Hepatocyte (in vitro differentiated cells): ENCODE measurements at regions not wholly inside any gene's neighbourhood (a gene's known extent, or its start where the extent isn't known, plus 50 kb on each side); places are given as distances from the start of the nearest gene placed in this dataset.

Source experiments
- EZH2 ChIP-seq: fragments of 200-600 bp; sonication (generic); IDR thresholded peaks from 2 replicates; pipeline ENCODE4 v1.6.1; 2016; ENCODE audit warnings: antibody characterized with exemption, mild to moderate bottlenecking, borderline replicate concordance
- EZH2phosphoT487 ChIP-seq: fragments of 200-600 bp; sonication (generic); IDR thresholded peaks from one replicate; pipeline ENCODE4 v1.6.1; 2018; ENCODE audit warnings: antibody characterized with exemption, mild to moderate bottlenecking, low read depth, moderate library complexity; ENCODE audit not compliant: unreplicated experiment, severe bottlenecking
- TF ChIP-seq, protein P1 (sequence below): fragments of 200-600 bp; sonication (generic); IDR thresholded peaks from 2 replicates; pipeline ENCODE4 v1.5.1; 2016; ENCODE audit warnings: antibody characterized with exemption, mild to moderate bottlenecking; ENCODE audit not compliant: poor library complexity

DNA sequence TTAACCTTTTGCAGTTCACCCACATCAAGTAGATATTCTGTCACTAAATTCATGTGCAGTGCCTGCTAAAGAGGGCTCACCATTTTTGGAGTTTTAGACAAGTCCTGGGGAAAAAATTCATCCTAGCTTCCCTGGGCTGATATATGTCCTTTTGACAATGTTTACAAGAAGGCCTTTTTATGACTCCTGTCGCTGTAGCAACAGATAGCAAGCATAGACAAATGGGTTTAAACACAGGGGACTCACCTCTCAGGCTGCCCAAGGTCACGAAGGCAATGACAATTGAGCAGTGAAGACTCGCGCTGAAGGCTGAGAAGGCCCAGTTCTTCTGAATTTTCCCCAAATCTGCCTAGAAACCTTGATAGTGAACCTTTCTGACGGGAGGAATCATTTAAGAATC, 150.7 kb upstream of the CPM start:
- TF ChIP-seq, protein P1, sequence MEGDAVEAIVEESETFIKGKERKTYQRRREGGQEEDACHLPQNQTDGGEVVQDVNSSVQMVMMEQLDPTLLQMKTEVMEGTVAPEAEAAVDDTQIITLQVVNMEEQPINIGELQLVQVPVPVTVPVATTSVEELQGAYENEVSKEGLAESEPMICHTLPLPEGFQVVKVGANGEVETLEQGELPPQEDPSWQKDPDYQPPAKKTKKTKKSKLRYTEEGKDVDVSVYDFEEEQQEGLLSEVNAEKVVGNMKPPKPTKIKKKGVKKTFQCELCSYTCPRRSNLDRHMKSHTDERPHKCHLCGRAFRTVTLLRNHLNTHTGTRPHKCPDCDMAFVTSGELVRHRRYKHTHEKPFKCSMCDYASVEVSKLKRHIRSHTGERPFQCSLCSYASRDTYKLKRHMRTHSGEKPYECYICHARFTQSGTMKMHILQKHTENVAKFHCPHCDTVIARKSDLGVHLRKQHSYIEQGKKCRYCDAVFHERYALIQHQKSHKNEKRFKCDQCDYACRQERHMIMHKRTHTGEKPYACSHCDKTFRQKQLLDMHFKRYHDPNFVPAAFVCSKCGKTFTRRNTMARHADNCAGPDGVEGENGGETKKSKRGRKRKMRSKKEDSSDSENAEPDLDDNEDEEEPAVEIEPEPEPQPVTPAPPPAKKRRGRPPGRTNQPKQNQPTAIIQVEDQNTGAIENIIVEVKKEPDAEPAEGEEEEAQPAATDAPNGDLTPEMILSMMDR = no peak
- TF ChIP-seq EZH2phosphoT487 = no peak
- TF ChIP-seq EZH2 = no peak
